Activated naive CD8-positive, alpha-beta T cell treated with anti-CD3 and anti-CD28 coated beads, Interleukin-2, amount 10 ng/mL, durations not matched to agents 7 days and 5 days (primary cell): ENCODE measurements at regions not wholly inside any gene's neighbourhood (a gene's known extent, or its start where the extent isn't known, plus 50 kb on each side); places are given as distances from the start of the nearest gene placed in this dataset.

Source experiments
- ATAC-seq: fragments of 150-1000 bp; cut with Tn5 transposase; one replicate; pipeline ENCODE4 v1.10.0; 2021; ENCODE audit warnings: low read depth, moderate library complexity
- POLR2A ChIA-PET: fragments of 350-600 bp; sonication (Branson Sonifier 250); formaldehyde crosslinking; loops from one replicate; lab custom pipeline; 2021; ENCODE audit warnings: antibody characterized with exemption; lab: Charles Lee
- DNase-seq: peaks from one replicate; pipeline ENCODE4 v3.0.0; 2021
- H3K27ac Mint-ChIP-seq: one replicate; pipeline ENCODE4 v1.8.0; 2022; ENCODE audit warnings: mild to moderate bottlenecking, mixed read lengths
- H3K27me3 Mint-ChIP-seq: one replicate; pipeline ENCODE4 v1.8.0; 2022; ENCODE audit warnings: mild to moderate bottlenecking, moderate library complexity, mixed read lengths
- H3K36me3 Mint-ChIP-seq: one replicate; pipeline ENCODE4 v1.8.0; 2021; ENCODE audit warnings: mild to moderate bottlenecking, mixed read lengths
- H3K4me1 Mint-ChIP-seq: one replicate; pipeline ENCODE4 v1.8.0; 2021; ENCODE audit warnings: mixed read lengths
- H3K4me3 Mint-ChIP-seq: one replicate; pipeline ENCODE4 v1.8.0; 2022; ENCODE audit warnings: mild to moderate bottlenecking, moderate library complexity, mixed read lengths
- H3K9me3 Mint-ChIP-seq: one replicate; pipeline ENCODE4 v1.8.0; 2021; ENCODE audit warnings: mixed read lengths

DNA sequence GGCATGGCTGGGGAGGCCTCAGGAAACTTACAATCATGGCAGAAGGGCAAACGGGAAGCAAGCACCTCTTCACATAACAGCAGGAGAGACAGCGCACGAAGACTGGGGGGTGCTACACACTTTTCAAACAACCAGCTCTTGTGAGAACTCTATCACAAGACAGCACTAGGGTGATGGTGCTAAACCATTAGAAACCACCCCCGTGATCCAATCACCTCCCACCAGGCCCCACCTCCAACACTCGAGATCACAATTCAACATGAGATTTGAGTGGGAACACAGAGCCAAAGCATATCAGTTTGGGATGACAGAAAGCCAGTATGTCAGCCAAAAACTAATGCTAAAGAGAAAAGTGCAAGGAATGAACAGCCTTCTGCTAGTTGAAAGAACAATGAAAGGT, 309.8 kb upstream of the CCDC54 start:
- H3K9me3 Mint-ChIP-seq = no peaks in the 10 kb centered on the region
- H3K4me3 Mint-ChIP-seq = no peak overlapping the region
- POLR2A ChIA-PET = no interaction called here
- peaks cover 14% of the 10 kb centered on the region for H3K27me3 Mint-ChIP-seq
- H3K36me3 Mint-ChIP-seq = no peaks in the 10 kb centered on the region
- H3K4me1 Mint-ChIP-seq = peaks cover 10% of the 10 kb centered on the region
- no peak for DNase-seq
- no peak overlapping the region for H3K27ac Mint-ChIP-seq
- ATAC-seq = no peak

DNA sequence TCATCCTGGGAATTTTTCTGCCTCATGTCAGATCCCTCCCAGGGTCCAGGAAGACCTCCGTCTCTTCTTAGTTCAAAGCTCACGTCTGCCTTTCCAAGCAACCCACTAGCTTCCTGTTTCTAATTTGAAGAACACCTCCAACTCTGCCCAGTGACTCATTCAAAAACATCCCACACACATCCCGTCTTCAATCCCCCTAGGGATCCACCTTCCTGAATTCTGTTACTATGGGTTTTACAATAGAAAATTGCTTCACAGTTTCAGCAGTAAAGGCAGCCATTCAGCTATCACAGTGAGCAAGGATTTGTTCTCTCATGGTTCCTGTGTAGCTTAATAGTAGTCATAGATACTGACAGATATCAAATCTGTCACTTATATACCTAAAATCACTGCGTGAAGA, 308.3 kb upstream of the CCDC54 start:
- no peak for DNase-seq
- H3K27ac Mint-ChIP-seq = no peak overlapping the region
- H3K4me3 Mint-ChIP-seq = no peak overlapping the region
- POLR2A ChIA-PET = no interaction called here
- H3K36me3 Mint-ChIP-seq = no peaks in the 10 kb centered on the region
- peaks cover 9% of the 10 kb centered on the region for H3K27me3 Mint-ChIP-seq
- no peaks in the 10 kb centered on the region for H3K9me3 Mint-ChIP-seq
- H3K4me1 Mint-ChIP-seq = peaks cover 10% of the 10 kb centered on the region
- ATAC-seq = no peak

DNA sequence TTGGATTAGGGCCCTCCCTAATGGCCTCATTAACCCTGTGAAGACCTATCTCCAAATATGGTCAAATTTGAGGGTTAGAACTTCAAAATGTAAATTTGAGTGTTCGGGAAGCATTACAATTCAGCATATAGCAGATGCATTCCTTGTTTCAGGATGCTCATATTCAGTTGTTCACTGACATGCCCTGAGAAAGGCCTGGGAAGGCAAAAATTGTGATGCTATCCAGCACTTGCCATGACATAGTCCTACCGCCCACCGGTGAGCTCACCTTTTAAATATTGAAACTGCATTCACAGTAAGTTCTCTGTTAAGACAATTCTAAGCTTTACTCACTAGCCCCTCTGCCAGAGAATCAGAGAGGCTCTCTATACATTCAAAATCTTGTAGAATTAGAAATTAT, 300.3 kb upstream of the CCDC54 start:
- H3K9me3 Mint-ChIP-seq = no peaks in the 10 kb centered on the region
- H3K4me1 Mint-ChIP-seq = no peaks in the 10 kb centered on the region
- H3K27me3 Mint-ChIP-seq = no peaks in the 10 kb centered on the region
- no peak overlapping the region for H3K27ac Mint-ChIP-seq
- no peaks in the 10 kb centered on the region for H3K36me3 Mint-ChIP-seq
- H3K4me3 Mint-ChIP-seq = no peak overlapping the region
- POLR2A ChIA-PET = no interaction called here
- no peak for ATAC-seq
- DNase-seq = no peak

DNA sequence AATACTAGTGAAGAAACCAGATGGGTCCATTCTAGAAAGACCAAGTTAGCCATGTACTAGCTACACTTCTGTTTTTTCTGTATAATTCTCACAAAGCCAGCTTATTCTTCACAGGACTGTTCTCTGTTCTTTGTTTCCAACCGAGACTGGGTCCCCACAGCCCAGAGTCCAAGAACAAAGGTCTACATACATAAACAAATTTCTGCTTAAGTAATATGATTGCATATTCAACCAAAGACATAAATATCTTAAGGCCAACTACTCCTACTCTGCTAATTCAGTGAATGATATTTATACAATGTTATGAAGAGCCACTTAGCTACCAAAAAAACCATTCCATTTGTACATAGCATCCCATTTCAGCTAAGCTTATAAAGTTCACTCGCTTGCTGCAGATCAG, 299.8 kb upstream of the CCDC54 start:
- POLR2A ChIA-PET = no interaction called here
- no peak for ATAC-seq
- H3K4me1 Mint-ChIP-seq = no peaks in the 10 kb centered on the region
- H3K36me3 Mint-ChIP-seq = no peaks in the 10 kb centered on the region
- no peak overlapping the region for H3K27ac Mint-ChIP-seq
- no peak for DNase-seq
- no peaks in the 10 kb centered on the region for H3K9me3 Mint-ChIP-seq
- H3K27me3 Mint-ChIP-seq = no peaks in the 10 kb centered on the region
- H3K4me3 Mint-ChIP-seq = no peak overlapping the region

DNA sequence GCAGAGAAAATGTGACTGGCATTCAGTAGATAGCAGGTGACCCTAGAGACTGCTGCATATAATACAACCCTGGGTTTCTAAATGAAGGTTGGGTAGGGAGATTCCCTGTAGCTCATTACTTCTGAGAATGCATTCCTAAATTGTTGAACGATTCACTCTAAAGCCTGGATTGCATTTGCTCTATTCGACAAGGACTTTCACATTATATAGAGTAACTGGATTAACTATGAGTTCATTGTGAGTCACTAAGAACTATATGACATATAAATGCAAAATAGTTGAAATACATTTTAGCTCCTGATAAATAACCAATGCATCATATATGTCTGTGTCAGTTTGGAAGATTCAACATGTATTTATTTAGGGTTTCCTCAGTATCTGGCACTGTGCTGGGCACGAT, 294.7 kb upstream of the CCDC54 start:
- ATAC-seq (no peak), DNase-seq (no peak)
- H3K36me3 Mint-ChIP-seq = no peaks in the 10 kb centered on the region
- no peaks in the 10 kb centered on the region for H3K4me1 Mint-ChIP-seq
- H3K27ac Mint-ChIP-seq = no peak overlapping the region
- no peak overlapping the region for H3K4me3 Mint-ChIP-seq
- H3K27me3 Mint-ChIP-seq = no peaks in the 10 kb centered on the region
- no peaks in the 10 kb centered on the region for H3K9me3 Mint-ChIP-seq
- POLR2A ChIA-PET = no interaction called here

DNA sequence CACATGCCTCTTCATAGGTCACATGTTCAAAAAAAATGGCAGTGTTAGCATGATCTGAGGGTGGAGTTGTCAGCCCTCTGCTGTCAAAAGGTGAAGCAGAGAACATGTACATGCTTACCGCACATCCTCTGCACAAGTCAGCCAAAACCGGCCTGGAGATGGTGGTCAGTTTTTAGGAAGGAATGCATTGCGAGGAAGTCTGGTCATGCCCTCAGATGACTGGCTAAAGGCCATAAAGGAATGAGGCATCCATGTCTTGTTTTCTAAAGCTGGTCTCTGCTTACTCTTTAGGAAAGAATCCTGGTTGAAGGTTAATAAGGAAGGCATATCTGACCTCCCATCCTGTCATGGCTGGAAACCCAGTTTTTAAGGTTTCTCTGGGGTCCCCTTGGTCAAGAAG, 292.0 kb upstream of the CCDC54 start:
- H3K36me3 Mint-ChIP-seq = no peaks in the 10 kb centered on the region
- H3K27ac Mint-ChIP-seq = no peak overlapping the region
- no peak overlapping the region for H3K4me3 Mint-ChIP-seq
- no peaks in the 10 kb centered on the region for H3K4me1 Mint-ChIP-seq
- no peaks in the 10 kb centered on the region for H3K27me3 Mint-ChIP-seq
- no peak for DNase-seq
- no peak for ATAC-seq
- no peaks in the 10 kb centered on the region for H3K9me3 Mint-ChIP-seq
- POLR2A ChIA-PET = no interaction called here

DNA sequence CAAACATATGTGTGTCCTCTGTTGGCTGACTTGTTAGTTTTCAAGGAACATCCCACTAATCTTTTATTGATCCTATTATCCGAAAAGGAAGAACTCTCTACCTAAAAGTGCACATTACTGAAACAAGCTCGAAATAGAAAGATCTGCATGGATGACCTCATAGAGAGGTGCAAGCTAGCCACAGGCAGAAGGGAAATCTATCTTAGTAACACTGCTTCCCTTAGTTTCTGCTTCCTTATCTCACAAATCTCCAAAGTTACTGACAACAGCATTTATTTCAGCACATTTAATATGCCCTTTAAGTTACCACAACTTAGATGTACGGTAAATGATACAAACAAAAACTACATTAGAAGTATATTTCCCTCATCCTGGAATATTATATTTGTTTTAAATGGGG, 285.1 kb upstream of the CCDC54 start:
- POLR2A ChIA-PET = no interaction called here
- Mint-ChIP-seq H3K4me1 (no peaks in the 10 kb centered on the region), H3K36me3 (no peaks in the 10 kb centered on the region), H3K9me3 (peaks cover 2% of the 10 kb centered on the region), H3K27ac (no peak overlapping the region), H3K4me3 (no peak overlapping the region), H3K27me3 (peaks cover 8% of the 10 kb centered on the region)
- no peak for ATAC-seq
- no peak for DNase-seq

DNA sequence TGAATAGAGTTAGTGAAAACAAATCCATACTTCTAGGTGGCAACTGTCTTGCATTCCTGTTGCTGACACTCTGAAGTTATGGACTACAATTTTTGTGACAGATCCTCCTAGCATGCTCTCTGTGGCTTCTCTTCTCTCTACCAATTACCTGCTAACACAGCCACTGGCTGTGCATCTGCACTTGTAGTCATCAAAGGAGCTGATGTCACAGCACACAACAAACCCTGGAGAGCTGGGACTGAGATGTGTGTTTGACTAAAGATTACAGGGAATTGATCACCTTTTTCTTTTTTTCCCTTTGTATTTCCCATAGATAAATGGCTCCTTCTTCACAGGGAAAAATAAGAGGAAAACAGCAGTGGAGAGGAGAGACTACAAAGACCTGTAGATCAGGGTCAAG, 278.4 kb upstream of the CCDC54 start:
- ATAC-seq (no peak), DNase-seq (no peak)
- H3K27ac Mint-ChIP-seq = no peak overlapping the region
- peaks cover 8% of the 10 kb centered on the region for H3K27me3 Mint-ChIP-seq
- H3K4me3 Mint-ChIP-seq = no peak overlapping the region
- H3K9me3 Mint-ChIP-seq = no peaks in the 10 kb centered on the region
- POLR2A ChIA-PET = no interaction called here
- H3K36me3 Mint-ChIP-seq = no peaks in the 10 kb centered on the region
- no peaks in the 10 kb centered on the region for H3K4me1 Mint-ChIP-seq

DNA sequence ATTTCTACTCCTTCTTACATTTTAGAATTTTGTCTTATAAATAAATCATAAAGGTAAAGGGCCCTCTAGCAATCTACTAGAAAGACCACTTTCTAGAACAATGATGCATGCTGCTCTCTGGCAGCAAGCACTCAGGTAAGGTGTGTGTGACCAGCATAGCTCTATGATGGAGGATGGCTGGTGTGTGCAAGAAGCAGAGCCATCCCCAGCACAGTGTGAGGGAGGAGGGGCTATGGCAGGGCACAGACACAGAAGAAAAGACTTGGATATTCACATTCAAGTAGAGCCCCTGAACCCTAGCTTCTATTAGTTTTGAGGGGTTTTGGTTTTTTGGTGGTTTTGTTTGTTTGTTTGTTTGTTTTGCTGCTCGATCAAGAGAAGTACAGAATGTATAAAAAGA, 277.1 kb upstream of the CCDC54 start:
- Mint-ChIP-seq H3K27me3 (no peaks in the 10 kb centered on the region), H3K36me3 (no peaks in the 10 kb centered on the region), H3K9me3 (peaks cover 1% of the 10 kb centered on the region), H3K4me1 (no peaks in the 10 kb centered on the region), H3K27ac (no peak overlapping the region), H3K4me3 (no peak overlapping the region)
- no peak for DNase-seq
- ATAC-seq = no peak
- POLR2A ChIA-PET = no interaction called here

DNA sequence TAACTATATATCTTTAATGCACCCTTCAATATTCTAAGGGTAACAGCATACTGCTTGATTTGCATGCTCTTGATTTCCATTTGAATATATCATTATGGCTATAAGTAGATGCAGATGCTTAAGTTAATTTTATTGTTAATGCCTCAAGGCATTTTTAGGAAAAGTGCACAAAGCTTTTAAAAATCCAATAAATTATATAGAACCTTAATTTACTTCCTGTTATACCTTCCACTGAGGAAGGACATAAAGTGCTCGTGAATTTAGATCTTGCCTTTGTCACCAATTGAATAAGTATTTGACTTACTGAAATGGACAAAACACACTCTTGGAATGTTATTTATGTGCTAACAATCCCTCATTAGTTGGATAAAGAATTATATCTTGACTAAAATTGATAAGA, 276.7 kb upstream of the CCDC54 start:
- POLR2A ChIA-PET = no interaction called here
- H3K36me3 Mint-ChIP-seq = no peaks in the 10 kb centered on the region
- ATAC-seq (no peak), DNase-seq (no peak)
- H3K9me3 Mint-ChIP-seq = peaks cover 4% of the 10 kb centered on the region
- H3K4me1 Mint-ChIP-seq = no peaks in the 10 kb centered on the region
- H3K4me3 Mint-ChIP-seq = no peak overlapping the region
- H3K27me3 Mint-ChIP-seq = no peaks in the 10 kb centered on the region
- no peak overlapping the region for H3K27ac Mint-ChIP-seq

DNA sequence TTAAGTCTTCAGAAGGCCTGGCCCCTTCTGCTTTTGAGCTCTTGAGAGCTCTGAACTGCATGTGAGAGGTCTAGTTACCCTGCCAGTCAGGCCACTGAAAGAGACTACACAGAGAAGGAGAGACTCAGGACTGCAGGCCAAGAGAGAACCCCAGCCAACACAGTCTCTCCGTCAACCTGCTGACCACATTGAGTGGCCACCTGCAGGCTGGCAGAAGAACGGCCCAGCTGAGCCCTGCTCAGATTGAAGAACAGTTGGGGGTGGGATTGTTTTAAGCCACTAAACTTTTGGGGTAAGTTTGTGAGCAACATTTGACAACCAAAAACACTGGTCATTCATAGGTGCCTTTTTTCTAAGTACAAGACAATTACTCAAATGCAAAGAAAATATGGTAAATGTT, 273.5 kb upstream of the CCDC54 start:
- no peak overlapping the region for H3K4me3 Mint-ChIP-seq
- H3K4me1 Mint-ChIP-seq = no peaks in the 10 kb centered on the region
- no peak overlapping the region for H3K27ac Mint-ChIP-seq
- H3K9me3 Mint-ChIP-seq = peaks cover 6% of the 10 kb centered on the region
- ATAC-seq (no peak), DNase-seq (no peak)
- H3K36me3 Mint-ChIP-seq = no peaks in the 10 kb centered on the region
- H3K27me3 Mint-ChIP-seq = no peaks in the 10 kb centered on the region
- POLR2A ChIA-PET = no interaction called here

DNA sequence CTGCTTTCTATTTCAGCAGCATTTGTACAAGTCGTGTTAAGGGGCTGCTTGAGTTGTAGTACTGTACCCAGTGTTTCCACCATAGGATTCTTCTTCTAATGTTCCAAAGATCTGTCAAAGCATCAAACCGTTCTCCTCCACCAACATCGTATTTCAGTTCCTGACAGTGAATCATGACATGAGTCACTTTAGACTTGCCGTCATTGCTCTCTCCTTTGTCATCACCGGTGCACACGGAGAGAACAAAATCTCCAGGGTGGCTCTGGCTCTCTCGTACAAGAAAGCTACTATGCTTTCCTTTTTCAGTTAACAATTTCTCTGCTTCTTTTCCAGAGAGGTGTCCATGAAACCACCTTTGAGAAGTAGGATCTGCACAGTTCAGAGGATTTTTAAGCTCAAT, 270.9 kb upstream of the CCDC54 start:
- ATAC-seq (no peak), DNase-seq (no peak)
- Mint-ChIP-seq H3K9me3 (peaks cover 6% of the 10 kb centered on the region), H3K27ac (no peak overlapping the region), H3K36me3 (no peaks in the 10 kb centered on the region), H3K27me3 (no peaks in the 10 kb centered on the region), H3K4me3 (no peak overlapping the region), H3K4me1 (no peaks in the 10 kb centered on the region)
- POLR2A ChIA-PET = no interaction called here

DNA sequence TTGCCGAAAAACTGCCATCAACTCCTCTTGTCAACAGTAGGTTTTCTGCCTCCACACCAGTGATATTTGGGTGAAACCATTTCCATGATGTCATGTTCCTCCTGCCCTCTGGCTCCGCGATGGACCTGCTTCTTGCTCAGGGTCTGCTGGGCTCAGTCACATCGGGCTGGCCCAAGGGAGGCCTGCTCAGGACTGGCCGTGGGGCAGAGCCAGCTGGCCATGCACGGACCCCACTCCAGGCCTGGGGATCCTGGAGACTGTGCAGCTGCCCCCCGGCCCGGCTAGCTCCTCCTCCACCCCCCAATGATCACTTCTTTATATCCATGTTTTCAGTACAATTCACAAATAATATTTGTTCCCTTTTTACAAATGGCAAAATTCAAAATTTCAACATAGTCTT, 270.3 kb upstream of the CCDC54 start:
- H3K4me3 Mint-ChIP-seq = no peak overlapping the region
- no peaks in the 10 kb centered on the region for H3K36me3 Mint-ChIP-seq
- peaks cover 6% of the 10 kb centered on the region for H3K9me3 Mint-ChIP-seq
- no peak for DNase-seq
- no peaks in the 10 kb centered on the region for H3K27me3 Mint-ChIP-seq
- POLR2A ChIA-PET = no interaction called here
- ATAC-seq = no peak
- no peaks in the 10 kb centered on the region for H3K4me1 Mint-ChIP-seq
- H3K27ac Mint-ChIP-seq = no peak overlapping the region

DNA sequence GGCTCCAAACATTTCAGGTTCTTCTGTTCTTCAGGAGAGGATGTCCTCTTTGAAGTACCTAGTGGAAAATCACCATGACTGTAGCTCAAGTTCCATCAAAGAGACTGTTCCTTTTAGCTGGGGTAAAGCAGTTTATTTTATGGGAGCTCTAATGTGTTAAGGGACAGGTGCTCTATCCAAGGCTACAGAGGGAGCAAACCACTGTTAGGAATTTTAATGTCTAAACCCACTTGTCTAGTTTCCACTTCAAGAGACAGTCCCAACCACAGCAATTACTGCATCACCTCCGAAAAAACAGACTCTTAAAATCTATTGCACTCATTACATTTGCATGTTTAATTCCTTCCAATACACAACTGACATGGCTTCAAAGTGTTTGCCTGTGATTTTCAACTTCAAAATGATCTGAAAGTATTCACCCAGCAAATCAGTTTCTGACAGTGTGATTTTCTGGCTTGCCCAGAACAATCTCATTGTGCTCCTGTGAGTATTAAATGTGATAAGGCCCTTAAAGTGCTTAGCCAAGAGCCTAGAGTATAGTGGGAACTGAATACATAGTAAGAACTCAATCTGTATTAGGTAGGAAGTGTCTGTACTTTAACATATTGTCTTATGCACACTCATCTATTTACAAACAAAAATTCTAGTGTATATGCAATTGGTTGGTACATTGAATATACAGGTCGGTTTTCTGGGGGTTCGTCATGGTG, 266.5 kb upstream of the CCDC54 start:
- Mint-ChIP-seq H3K36me3 (no peaks in the 10 kb centered on the region), H3K27me3 (no peaks in the 10 kb centered on the region), H3K27ac (no peak overlapping the region), H3K4me3 (no peak overlapping the region), H3K9me3 (peaks cover 2% of the 10 kb centered on the region), H3K4me1 (no peaks in the 10 kb centered on the region)
- ATAC-seq (no peak), DNase-seq (no peak)
- POLR2A ChIA-PET = no interaction called here

DNA sequence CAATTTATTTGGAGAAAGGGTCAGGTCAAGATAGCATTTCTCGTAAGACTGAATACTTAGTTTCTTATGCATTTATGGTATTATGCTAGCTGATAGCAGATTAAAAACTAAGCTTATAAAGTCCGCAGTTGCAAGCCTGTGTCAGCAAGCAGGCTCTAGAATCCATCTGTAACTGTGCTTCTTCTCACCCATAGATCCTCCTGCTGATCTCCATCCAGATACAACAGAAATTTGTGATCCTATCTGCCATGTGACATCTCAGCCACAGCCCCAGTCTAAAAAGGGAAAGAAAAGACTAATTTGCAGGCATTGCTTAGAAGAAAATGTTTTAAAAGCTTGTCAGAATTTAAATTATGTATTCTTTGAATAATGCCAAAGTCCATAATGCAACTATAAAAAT, 265.4 kb upstream of the CCDC54 start:
- Mint-ChIP-seq H3K27me3 (no peaks in the 10 kb centered on the region), H3K9me3 (no peaks in the 10 kb centered on the region), H3K27ac (no peak overlapping the region), H3K36me3 (no peaks in the 10 kb centered on the region), H3K4me1 (no peaks in the 10 kb centered on the region), H3K4me3 (no peak overlapping the region)
- POLR2A ChIA-PET = no interaction called here
- ATAC-seq = no peak
- no peak for DNase-seq
